ENCODE measurements at regions not wholly inside any gene's neighbourhood (a gene's known extent, or its start where the extent isn't known, plus 50 kb on each side); places are given as distances from the start of the nearest gene placed in this dataset.
"Not testable (repeated sequence)": the region's sequence is repeated elsewhere in the genome, so short reads cannot be mapped to it uniquely, and the experiment has no call there.

DNA sequence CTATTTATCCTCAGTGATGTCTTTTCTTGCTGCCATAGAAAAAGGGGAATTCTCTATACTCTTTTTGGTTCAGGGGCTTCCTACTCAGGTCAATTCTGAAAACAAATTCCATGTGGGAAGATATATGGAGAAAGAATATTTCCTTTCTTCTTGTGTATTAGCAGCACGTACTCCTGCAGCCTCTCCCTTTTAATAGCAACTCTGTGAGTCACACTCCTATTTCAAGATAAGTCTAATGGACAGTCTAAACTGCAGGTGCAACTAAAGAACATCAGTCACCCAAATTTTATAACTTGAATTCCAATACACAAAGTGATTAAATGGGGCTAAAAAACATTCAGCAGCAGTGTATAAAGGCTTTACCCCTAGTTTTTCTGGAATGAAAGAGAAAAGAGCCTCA is 942.2 kb downstream of the CNTNAP5 start:
- no peak for DNase-seq (ENCODE audit: low spot score)

GRCh38 chr2:124970030-124970429 is 944.9 kb downstream of the CNTNAP5 start:
- no peak for DNase-seq (ENCODE audit: low spot score)

- DNase-seq (ENCODE audit: low spot score): no peak
Measured at GRCh38 chr2:124973396-124973795, 948.3 kb downstream of the CNTNAP5 start.

DNA sequence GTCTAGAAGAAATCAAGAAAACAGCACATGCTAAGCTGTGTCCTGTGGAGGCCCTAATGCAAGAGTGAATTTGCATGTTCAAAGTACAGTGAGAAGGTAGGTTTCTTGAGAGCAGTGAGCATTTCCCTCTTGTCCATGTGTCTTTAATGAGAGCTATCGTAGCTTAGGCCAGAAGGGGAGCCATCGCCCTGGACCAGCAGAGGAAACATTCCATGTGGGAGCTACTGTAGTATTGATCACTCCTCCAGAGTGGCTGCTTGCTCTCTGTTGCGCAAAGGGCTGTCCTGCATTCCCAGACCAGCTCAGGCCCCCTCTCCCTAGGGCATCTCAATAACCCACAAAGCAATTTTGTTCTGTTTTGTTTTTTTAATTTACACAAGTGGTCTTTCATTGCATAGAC is 950.1 kb downstream of the CNTNAP5 start:
- DNase-seq (ENCODE audit: low spot score): no peak

- no peak for DNase-seq (ENCODE audit: low spot score)
Measured at GRCh38 chr2:124975648-124976047, 950.6 kb downstream of the CNTNAP5 start.

GRCh38 chr2:124978597-124978996 is 953.5 kb downstream of the CNTNAP5 start:
- DNase-seq (ENCODE audit: low spot score): no peak

GRCh38 chr2:124983595-124983994 is 958.5 kb downstream of the CNTNAP5 start:
- peak; percentile 16 for DNase-seq (ENCODE audit: low spot score)

- DNase-seq (ENCODE audit: low spot score): no peak
Measured at GRCh38 chr2:124985270-124985669, 960.2 kb downstream of the CNTNAP5 start.

- DNase-seq (ENCODE audit: low spot score): no peak
Measured at GRCh38 chr2:124986136-124986535, 961.0 kb downstream of the CNTNAP5 start.

- DNase-seq (ENCODE audit: low spot score): not testable (repeated sequence)
Measured at GRCh38 chr2:124986870-124987269, 961.8 kb downstream of the CNTNAP5 start.

DNA sequence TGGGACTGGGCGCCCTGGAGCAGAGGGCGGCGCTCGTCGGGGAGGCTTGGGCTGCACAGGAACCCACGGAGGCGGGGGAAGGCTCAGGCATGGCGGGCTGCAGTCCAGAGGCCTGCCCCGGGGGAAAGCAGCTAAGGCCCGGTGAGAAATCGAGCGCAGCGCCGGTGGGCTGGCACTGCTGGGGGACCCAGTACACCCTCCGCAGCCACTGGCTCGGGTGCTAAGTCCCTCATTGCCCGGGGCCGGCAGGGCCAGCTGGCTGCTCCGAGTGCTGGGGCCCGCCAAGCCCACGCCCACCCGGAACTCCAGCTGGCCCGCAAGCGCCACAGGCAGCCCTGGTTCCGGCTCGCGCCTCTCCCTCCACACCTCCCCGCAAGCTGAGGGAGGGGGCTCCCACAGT is 962.3 kb downstream of the CNTNAP5 start:
- DNase-seq (ENCODE audit: low spot score): not testable (repeated sequence)

- no peak for DNase-seq (ENCODE audit: low spot score)
Measured at GRCh38 chr2:124988111-124988510, 963.0 kb downstream of the CNTNAP5 start.

DNA sequence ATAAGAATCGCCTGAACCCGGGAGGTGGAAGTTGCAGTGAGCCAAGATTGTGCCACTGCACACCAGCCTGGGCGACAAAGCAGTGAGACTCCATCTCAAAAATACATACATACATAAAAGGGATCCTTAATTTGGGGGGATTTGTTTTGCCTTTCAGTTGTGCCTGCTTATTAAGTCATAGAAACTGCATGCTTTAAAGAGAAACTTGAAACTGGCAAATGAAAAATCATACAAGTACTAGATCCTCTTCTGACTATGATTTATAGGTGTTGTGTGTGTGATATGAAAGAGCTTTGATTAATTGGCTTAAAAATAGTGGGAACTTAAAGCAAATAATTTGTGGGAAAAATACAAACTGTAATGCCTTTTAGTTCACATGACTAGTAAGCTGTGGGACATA is 963.7 kb downstream of the CNTNAP5 start:
- no peak for DNase-seq (ENCODE audit: low spot score)

- no peak for DNase-seq (ENCODE audit: low spot score)
Measured at GRCh38 chr2:124993809-124994208, 968.7 kb downstream of the CNTNAP5 start.

GRCh38 chr2:124995185-124995912 is 970.3 kb downstream of the CNTNAP5 start:
- DNase-seq (ENCODE audit: low spot score): no peak

- DNase-seq (ENCODE audit: low spot score): no peak
Measured at GRCh38 chr2:124996406-124996805, 971.3 kb downstream of the CNTNAP5 start.

DNA sequence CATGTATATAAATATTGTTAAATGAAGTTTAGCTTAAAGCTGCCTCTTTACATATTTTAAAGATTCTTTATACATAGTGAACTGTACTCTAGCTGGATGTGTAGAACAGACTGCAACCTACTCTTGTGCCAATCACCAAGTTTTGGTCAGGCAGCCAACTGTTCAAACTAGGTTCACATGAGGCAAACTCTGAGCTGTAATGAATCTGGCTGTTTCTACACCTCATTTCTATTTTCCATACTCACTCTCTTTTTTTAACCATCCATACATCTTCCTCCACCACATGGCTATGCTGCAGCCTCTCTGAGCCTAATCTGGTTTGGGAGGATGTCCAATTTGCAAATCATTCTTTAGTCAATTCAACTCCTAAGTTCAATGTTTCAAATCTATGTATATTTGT is 974.8 kb downstream of the CNTNAP5 start:
- DNase-seq (ENCODE audit: low spot score): no peak

DNA sequence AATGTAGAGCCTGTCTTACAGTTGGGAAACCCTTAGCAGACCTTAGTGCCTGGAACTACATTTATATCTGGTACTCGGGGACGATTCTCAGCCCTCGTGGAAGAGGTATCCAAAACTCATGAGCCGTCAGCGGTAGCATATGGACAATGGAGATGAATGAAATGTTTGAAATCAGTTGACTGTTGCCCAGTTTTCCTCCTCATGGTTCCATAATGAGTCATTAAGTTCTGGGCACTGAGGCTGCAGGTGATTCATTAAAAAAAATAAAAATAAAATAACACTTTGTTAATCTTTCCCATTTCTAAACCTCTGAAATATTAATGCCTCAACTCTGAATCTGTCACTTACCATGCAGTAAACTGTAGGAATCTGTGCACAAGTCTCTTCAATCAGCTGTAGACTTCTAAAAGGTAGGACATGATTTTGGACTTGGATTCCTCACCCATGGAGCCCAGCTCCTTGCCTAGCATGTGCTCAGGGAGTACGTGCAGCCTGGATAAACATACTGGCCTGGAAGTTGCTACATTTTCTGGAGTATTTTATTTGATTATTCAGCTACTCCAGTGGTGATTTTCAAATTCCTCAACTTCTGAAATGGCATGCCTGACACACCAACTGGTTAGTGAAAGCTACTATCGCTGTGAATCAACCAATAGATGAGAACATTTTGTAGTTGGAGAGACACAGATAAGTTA is 979.2 kb downstream of the CNTNAP5 start:
- no peak for DNase-seq (ENCODE audit: low spot score)

DNA sequence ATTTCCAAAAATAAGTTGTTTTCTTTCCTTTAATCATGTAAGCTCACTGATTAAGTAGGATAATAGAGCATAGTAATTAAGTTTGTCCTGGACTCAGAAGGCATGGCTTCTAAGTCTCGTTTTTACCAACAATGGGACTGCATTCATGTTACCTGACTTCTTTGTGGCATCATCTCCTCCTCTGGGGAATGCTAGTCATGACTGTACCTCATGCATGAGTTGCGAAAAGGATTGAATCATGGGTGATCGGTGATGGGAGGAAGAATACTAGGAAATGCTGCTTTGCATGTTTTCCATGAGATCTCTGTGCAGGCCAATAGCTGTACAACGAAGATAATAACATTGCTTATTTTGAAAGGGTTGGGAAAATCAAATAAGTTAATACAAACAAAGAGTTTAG is 981.6 kb downstream of the CNTNAP5 start:
- no peak for DNase-seq (ENCODE audit: low spot score)

GRCh38 chr2:125028721-125029120 is 1003.6 kb downstream of the CNTNAP5 start:
- not testable (repeated sequence) for DNase-seq (ENCODE audit: low spot score)

DNA sequence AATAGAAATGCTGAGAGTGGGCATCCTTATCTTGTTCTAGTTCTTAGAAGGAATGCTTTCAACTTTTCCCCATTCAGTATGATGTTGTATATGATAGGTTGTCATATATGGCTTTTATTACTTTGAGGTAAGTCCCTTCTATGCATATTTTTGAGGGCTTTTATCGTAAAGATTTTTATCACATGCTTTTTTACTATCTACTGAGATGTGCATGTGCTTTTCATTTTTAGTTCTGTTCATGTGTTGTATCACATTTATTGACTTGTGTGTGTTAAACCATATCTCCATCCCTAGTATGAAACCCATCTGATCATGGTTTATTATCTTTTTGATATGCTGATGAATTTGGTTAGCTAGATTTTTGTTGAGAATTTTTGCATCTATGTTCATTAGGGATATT is 1008.8 kb downstream of the CNTNAP5 start:
- DNase-seq (ENCODE audit: low spot score): no peak

- DNase-seq (ENCODE audit: low spot score): no peak
Measured at GRCh38 chr2:125037135-125037653, 1012.1 kb downstream of the CNTNAP5 start.

GRCh38 chr2:125041846-125042245 is 1016.8 kb downstream of the CNTNAP5 start:
- DNase-seq (ENCODE audit: low spot score): no peak

DNA sequence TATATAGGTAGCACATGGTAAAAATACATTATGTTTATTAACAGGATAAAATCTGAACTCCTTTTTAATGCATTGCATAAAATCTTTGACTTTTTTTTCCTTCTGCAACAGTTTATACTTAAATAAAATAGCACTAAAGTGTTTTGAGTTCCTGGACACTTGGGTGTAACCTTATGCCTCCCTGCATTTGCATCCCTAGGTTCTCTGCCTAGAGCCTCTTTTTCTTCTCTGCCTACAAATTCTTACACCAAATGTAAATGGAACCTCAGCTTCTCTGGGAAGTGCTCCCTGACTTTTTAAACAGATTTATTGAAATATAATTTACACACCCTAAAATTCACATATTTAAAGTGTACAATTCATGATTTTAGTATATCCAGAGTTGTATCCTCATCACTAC is 1017.6 kb downstream of the CNTNAP5 start:
- no peak for DNase-seq (ENCODE audit: low spot score)
